CD4-positive, alpha-beta T cell treated with Interferon gamma for 1 hour (primary cell): ENCODE measurements at regions not wholly inside any gene's neighbourhood (a gene's known extent, or its start where the extent isn't known, plus 50 kb on each side); places are given as distances from the start of the nearest gene placed in this dataset.
"Not testable (repeated sequence)": the region's sequence is repeated elsewhere in the genome, so short reads cannot be mapped to it uniquely, and the experiment has no call there.

Experiments
- DNase-seq: peaks from one replicate; pipeline ENCODE4 v3.0.0-alpha.2; 2020

- no peak for DNase-seq
Observed at GRCh38 chr5:17129093-17129849, 88.2 kb upstream of the BASP1 start.

GRCh38 chr5:17130302-17130701 lies 87.1 kb upstream of the BASP1 start:
- DNase-seq, result not testable (repeated sequence)

- DNase-seq, result no peak
Observed at GRCh38 chr5:17132444-17133083, 84.9 kb upstream of the BASP1 start.

GRCh38 chr5:17135050-17135449 lies 82.4 kb upstream of the BASP1 start:
- DNase-seq, result no peak

- DNase-seq, result no peak
Observed at GRCh38 chr5:17143335-17143734, 74.1 kb upstream of the BASP1 start.

GRCh38 chr5:17146280-17146841 lies 71.1 kb upstream of the BASP1 start:
- no peak for DNase-seq

- DNase-seq, result no peak
Observed at GRCh38 chr5:17147170-17147569, 70.3 kb upstream of the BASP1 start.

GRCh38 chr5:17147617-17148016 lies 69.8 kb upstream of the BASP1 start:
- no peak for DNase-seq

GRCh38 chr5:17148481-17148880 lies 69.0 kb upstream of the BASP1 start:
- DNase-seq, result no peak

GRCh38 chr5:17149786-17150185 lies 67.6 kb upstream of the BASP1 start:
- DNase-seq, result no peak

- no peak for DNase-seq
Observed at GRCh38 chr5:17150531-17150930, 66.9 kb upstream of the BASP1 start.

- DNase-seq, result no peak
Observed at GRCh38 chr5:17151686-17152085, 65.7 kb upstream of the BASP1 start.

- no peak for DNase-seq
Observed at GRCh38 chr5:17154211-17154996, 63.0 kb upstream of the BASP1 start.

- no peak for DNase-seq
Observed at GRCh38 chr5:17156463-17156862, 61.0 kb upstream of the BASP1 start.

GRCh38 chr5:17157294-17157693 lies 60.1 kb upstream of the BASP1 start:
- DNase-seq, result no peak

- no peak for DNase-seq
Observed at GRCh38 chr5:17157916-17158529, 59.4 kb upstream of the BASP1 start.

GRCh38 chr5:17160756-17161040 lies 56.7 kb upstream of the BASP1 start:
- DNase-seq, result no peak

GRCh38 chr5:17161662-17162061 lies 55.8 kb upstream of the BASP1 start:
- DNase-seq, result no peak

- no peak for DNase-seq
Observed at GRCh38 chr5:17163221-17163620, 54.2 kb upstream of the BASP1 start.

GRCh38 chr5:17167171-17167891 lies 50.1 kb upstream of the BASP1 start:
- DNase-seq, result no peak
